HFF-Myc (cell line): ENCODE measurements at regions not wholly inside any gene's neighbourhood (a gene's known extent, or its start where the extent isn't known, plus 50 kb on each side); places are given as distances from the start of the nearest gene placed in this dataset.
A peak's percentile ranks its signal among the peaks of the same experiment; 100 is the strongest.

ENCODE experiments used
- DNase-seq: peaks from one replicate; pipeline ENCODE4 v3.0.0-alpha.2; 2011; ENCODE audit warnings: low read depth; ENCODE audit errors: extremely low read depth
- H3K4me3 ChIP-seq: replicated peaks from 2 replicates; pipeline ENCODE4 v1.5.1; 2011; ENCODE audit warnings: low read depth, mild to moderate bottlenecking, control low read depth, low read length
- CTCF ChIP-seq: IDR thresholded peaks from 2 replicates; pipeline ENCODE4 v1.5.1; 2012; ENCODE audit warnings: mild to moderate bottlenecking, low read depth, low read length, control low read depth; ENCODE audit errors: missing control alignments

DNA sequence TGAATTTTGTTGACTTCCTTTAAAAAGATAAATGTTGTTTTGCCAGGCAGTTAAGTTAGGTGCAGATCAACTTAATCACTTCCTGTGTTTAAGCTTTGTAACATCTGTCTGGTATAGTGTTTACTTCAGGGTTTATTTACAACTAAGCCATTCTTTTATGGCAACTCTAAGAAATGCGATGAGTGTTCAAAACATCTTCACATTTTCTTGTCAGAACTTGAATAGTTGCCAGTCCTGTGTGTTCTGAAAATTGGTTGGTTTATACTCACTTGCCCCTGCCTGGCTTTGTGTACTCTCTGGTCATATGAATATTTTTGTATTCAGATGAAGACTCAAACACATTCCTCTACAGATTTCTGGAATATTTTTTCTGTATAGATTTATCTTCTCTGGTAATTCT is 327.2 kb downstream of the MDFIC start:
- H3K4me3 ChIP-seq: no peak overlapping the region
- no peak for TF ChIP-seq CTCF
- peak; percentile 66 for DNase-seq

DNA sequence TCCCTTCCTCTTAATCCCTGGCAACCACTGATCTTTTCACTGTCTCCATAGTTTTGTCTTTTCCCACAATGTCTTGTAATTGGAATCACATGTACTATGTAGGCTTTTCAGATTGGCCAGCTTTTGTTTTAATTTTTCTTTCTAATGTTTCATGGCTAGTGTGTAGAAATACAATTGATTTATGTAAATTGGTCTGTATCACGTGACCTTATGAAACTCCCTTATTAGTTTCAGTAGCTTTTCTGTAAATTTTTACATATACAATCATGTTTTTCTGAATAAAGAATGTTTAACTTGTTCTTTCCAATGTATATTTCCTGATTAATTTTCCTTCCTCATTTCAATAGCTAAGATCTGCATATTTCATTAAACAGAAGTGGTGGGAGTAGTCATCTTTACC is 319.3 kb downstream of the MDFIC start:
- no peak for TF ChIP-seq CTCF
- H3K4me3 ChIP-seq: no peak overlapping the region
- DNase-seq: no peak

DNA sequence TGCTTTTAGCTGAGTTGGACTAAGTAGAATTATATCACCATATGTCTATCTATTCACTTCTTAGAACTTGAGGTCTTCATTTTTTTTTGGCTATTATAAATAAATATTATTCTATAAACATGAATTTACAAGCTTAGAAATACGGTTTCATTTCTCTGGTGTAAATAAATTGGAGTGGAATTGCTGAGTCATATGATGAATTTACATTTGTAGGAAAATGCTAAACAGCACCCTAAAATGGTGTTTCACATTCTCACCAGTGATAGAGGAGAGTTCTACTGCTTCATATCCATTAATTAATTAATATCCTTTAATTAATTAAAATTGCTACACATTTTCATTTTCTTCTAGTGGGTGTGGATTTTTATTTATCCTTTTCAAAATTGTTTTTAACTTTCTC is 318.3 kb downstream of the MDFIC start:
- DNase-seq: no peak
- TF ChIP-seq CTCF: no peak
- H3K4me3 ChIP-seq: no peak overlapping the region

- no peak for TF ChIP-seq CTCF
- no peak for DNase-seq
- H3K4me3 ChIP-seq: no peak overlapping the region
These were observed 313.2 kb downstream of the MDFIC start for GRCh38 chr7:115235075-115235474.

GRCh38 chr7:115233809-115234208 is 311.9 kb downstream of the MDFIC start:
- DNase-seq: no peak
- no peak overlapping the region for H3K4me3 ChIP-seq
- no peak for TF ChIP-seq CTCF

DNA sequence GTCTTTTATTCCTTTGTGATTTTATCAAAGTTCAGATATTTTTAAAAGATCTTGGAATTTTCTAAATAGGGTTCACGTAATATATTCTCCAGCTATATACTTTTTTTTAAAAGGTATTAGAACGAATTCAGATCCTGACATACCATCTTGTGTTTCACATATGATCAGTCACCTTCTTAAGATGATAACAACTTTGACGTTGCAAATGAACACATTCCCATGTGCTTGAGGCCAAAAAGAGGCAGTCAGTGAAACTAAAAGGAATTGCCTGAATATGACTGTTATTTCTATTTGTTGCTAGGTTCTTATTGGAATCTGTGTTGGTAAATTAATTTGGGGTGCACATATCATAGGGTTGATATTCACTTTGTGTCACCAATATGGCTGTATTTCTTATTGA is 310.1 kb downstream of the MDFIC start:
- H3K4me3 ChIP-seq: no peak overlapping the region
- no peak for TF ChIP-seq CTCF
- DNase-seq: no peak

DNA sequence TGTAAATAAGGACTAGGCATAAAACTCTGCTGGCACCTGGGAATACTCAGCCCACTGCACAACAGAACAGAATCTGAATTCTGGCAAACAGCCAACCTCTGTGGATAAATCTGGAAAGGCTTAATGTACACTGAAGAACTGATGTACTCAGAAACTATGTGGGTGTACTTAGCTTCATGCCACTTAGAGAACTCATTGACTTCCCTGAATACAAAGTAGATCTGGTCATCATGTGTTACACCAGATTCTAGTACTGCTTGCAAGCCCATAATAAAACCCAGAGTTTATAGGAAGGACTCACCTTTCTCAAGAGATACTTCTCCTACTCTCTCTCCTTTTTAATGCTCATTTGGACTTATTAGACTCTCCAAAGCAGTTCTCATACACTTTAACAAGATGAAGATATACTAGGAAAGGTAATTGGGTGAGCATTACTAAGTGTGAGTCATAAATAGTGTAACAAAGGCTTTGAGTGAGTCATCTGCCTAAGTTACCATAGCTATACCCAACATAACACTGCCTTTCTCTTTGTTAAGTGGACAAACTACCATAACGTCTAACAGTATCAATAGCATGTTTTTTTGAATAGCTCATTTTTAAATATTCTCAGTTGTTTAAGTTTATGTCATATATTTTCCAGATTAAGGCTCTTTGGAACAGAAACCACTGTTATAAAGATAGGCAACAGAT is 309.1 kb downstream of the MDFIC start:
- peak; percentile 95 for DNase-seq
- H3K4me3 ChIP-seq: no peak overlapping the region
- TF ChIP-seq CTCF: no peak
